ENCODE measurements at regions not wholly inside any gene's neighbourhood (a gene's known extent, or its start where the extent isn't known, plus 50 kb on each side); places are given as distances from the start of the nearest gene placed in this dataset.

DNA sequence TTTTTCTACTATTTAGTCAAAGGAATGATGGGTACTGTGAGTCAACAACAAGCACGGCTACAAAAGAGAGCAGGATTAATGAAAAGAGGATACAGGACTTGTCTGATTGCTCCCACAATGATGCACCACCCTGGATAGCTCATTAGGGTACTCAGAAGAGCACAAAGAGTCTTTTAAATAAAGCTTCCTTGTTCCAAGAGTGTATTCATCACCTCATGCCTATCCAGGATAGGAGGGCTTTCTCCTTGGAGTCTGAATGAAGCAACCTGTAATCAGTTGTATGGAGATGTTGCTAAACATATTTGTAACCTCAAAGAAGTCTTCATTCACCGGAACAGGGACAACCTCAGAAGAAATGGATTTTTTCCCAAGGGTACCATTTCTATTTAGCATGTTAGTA lies 219.5 kb upstream of the TMEM161B start:
- peaks cover 3% of the 10 kb centered on the region for H3K27me3 Mint-ChIP-seq (ENCODE audit: insufficient read depth, low read depth, poor library complexity)
- H3K27me3 ChIP-seq (ENCODE audit: insufficient read depth) = no peaks in the 10 kb centered on the region; the same call in 1 of the 2 replicates
- no peak overlapping the region for H3K27ac Mint-ChIP-seq
- H3K9me3 Mint-ChIP-seq = no peaks in the 10 kb centered on the region
- no peak for TF ChIP-seq ZNF331 (CRISPR knock-in tag; IDR thresholded peaks at IDR 0.05; ENCODE audit: low read depth)
- TF ChIP-seq EZH2 (IDR thresholded peaks at IDR 0.05; ENCODE audit: low read depth, unreplicated experiment) = no peak
- TF ChIP-seq POLR2AphosphoS5 (IDR thresholded peaks at IDR 0.05; ENCODE audit: low read depth) = no peak
- no peak for ATAC-seq
- peaks cover 53% of the 10 kb centered on the region for H3K4me1 ChIP-seq (ENCODE audit: insufficient read depth)
- H2AFZ ChIP-seq = no peak overlapping the region
- H3K36me3 ChIP-seq (ENCODE audit: insufficient read depth) = no peaks in the 10 kb centered on the region
- H3K4me3 Mint-ChIP-seq = no peak overlapping the region
- no peak overlapping the region for H3K27ac ChIP-seq (ENCODE audit: low read depth)
- H3K79me2 ChIP-seq (replicated peaks; ENCODE audit: insufficient read depth) = no peaks in the 10 kb centered on the region
- no peaks in the 10 kb centered on the region for H3K36me3 Mint-ChIP-seq (ENCODE audit: low read depth)
- no peaks in the 10 kb centered on the region for H3K9me2 ChIP-seq (ENCODE audit: insufficient read depth)
- H3F3A ChIP-seq (replicated peaks; ENCODE audit: low read depth) = no peaks in the 10 kb centered on the region
- H3K4me2 ChIP-seq = no peak overlapping the region
- peaks cover 61% of the 10 kb centered on the region for H3K4me1 Mint-ChIP-seq
- no peak for DNase-seq (ENCODE audit: low spot score)
- no peak overlapping the region for H3K4me3 ChIP-seq
- H4K20me1 ChIP-seq (replicated peaks; ENCODE audit: insufficient read depth) = no peaks in the 10 kb centered on the region

DNA sequence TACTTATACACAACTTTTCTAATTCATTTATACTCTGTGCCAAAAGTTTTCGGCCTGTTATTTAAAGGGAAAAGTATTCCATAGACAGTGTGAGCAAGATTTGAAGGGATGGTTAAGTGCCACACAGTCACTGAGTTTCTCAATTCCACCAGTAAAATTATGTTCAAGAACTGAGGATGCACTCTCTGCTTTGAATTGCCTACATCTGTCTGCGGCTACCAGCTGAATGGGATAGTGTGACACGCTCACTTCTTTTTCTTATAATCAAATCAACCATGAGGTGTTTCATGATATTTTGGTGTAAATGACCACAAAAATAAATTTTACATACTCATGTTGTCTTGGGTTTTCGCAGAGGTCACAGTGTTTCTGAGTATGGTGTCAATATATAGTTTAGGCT lies 218.4 kb upstream of the TMEM161B start:
- ATAC-seq (no peak), DNase-seq (ENCODE audit: low spot score) (no peak)
- no peak overlapping the region for H3K4me3 ChIP-seq
- H3K27me3 ChIP-seq (ENCODE audit: insufficient read depth) = no peaks in the 10 kb centered on the region
- H3K4me2 ChIP-seq = no peak overlapping the region
- peaks cover 3% of the 10 kb centered on the region for H3K27me3 Mint-ChIP-seq (ENCODE audit: insufficient read depth, low read depth, poor library complexity)
- H3K27ac Mint-ChIP-seq = no peak overlapping the region
- no peaks in the 10 kb centered on the region for H3K36me3 Mint-ChIP-seq (ENCODE audit: low read depth)
- no peaks in the 10 kb centered on the region for H3K9me3 Mint-ChIP-seq
- H3K36me3 ChIP-seq (ENCODE audit: insufficient read depth) = no peaks in the 10 kb centered on the region
- H3K4me1 Mint-ChIP-seq = peaks cover 63% of the 10 kb centered on the region
- H3K4me3 Mint-ChIP-seq = no peak overlapping the region
- no peaks in the 10 kb centered on the region for H3K79me2 ChIP-seq (replicated peaks; ENCODE audit: insufficient read depth)
- H3K4me1 ChIP-seq (ENCODE audit: insufficient read depth) = peaks cover 57% of the 10 kb centered on the region
- H3K27ac ChIP-seq (ENCODE audit: low read depth) = no peak overlapping the region
- H4K20me1 ChIP-seq (replicated peaks; ENCODE audit: insufficient read depth) = no peaks in the 10 kb centered on the region
- H3F3A ChIP-seq (replicated peaks; ENCODE audit: low read depth) = no peaks in the 10 kb centered on the region
- no peak overlapping the region for H2AFZ ChIP-seq
- no peaks in the 10 kb centered on the region for H3K9me2 ChIP-seq (ENCODE audit: insufficient read depth)
- TF ChIP-seq, protein P1, sequence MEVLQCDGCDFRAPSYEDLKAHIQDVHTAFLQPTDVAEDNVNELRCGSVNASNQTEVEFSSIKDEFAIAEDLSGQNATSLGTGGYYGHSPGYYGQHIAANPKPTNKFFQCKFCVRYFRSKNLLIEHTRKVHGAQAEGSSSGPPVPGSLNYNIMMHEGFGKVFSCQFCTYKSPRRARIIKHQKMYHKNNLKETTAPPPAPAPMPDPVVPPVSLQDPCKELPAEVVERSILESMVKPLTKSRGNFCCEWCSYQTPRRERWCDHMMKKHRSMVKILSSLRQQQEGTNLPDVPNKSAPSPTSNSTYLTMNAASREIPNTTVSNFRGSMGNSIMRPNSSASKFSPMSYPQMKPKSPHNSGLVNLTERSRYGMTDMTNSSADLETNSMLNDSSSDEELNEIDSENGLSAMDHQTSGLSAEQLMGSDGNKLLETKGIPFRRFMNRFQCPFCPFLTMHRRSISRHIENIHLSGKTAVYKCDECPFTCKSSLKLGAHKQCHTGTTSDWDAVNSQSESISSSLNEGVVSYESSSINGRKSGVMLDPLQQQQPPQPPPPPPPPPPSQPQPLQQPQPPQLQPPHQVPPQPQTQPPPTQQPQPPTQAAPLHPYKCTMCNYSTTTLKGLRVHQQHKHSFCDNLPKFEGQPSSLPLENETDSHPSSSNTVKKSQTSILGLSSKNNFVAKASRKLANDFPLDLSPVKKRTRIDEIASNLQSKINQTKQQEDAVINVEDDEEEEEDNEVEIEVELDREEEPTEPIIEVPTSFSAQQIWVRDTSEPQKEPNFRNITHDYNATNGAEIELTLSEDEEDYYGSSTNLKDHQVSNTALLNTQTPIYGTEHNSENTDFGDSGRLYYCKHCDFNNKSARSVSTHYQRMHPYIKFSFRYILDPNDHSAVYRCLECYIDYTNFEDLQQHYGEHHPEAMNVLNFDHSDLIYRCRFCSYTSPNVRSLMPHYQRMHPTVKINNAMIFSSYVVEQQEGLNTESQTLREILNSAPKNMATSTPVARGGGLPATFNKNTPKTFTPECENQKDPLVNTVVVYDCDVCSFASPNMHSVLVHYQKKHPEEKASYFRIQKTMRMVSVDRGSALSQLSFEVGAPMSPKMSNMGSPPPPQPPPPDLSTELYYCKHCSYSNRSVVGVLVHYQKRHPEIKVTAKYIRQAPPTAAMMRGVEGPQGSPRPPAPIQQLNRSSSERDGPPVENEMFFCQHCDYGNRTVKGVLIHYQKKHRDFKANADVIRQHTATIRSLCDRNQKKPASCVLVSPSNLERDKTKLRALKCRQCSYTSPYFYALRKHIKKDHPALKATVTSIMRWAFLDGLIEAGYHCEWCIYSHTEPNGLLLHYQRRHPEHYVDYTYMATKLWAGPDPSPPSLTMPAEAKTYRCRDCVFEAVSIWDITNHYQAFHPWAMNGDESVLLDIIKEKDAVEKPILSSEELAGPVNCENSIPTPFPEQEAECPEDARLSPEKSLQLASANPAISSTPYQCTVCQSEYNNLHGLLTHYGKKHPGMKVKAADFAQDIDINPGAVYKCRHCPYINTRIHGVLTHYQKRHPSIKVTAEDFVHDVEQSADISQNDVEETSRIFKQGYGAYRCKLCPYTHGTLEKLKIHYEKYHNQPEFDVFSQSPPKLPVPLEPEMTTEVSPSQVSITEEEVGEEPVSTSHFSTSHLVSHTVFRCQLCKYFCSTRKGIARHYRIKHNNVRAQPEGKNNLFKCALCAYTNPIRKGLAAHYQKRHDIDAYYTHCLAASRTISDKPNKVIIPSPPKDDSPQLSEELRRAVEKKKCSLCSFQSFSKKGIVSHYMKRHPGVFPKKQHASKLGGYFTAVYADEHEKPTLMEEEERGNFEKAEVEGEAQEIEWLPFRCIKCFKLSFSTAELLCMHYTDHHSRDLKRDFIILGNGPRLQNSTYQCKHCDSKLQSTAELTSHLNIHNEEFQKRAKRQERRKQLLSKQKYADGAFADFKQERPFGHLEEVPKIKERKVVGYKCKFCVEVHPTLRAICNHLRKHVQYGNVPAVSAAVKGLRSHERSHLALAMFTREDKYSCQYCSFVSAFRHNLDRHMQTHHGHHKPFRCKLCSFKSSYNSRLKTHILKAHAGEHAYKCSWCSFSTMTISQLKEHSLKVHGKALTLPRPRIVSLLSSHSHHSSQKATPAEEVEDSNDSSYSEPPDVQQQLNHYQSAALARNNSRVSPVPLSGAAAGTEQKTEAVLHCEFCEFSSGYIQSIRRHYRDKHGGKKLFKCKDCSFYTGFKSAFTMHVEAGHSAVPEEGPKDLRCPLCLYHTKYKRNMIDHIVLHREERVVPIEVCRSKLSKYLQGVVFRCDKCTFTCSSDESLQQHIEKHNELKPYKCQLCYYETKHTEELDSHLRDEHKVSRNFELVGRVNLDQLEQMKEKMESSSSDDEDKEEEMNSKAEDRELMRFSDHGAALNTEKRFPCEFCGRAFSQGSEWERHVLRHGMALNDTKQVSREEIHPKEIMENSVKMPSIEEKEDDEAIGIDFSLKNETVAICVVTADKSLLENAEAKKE (CRISPR knock-in tag; IDR thresholded peaks at IDR 0.05) = no peak
- no peak for TF ChIP-seq JUNB (IDR thresholded peaks at IDR 0.05; ENCODE audit: unreplicated experiment)
- TF ChIP-seq, protein P2, sequence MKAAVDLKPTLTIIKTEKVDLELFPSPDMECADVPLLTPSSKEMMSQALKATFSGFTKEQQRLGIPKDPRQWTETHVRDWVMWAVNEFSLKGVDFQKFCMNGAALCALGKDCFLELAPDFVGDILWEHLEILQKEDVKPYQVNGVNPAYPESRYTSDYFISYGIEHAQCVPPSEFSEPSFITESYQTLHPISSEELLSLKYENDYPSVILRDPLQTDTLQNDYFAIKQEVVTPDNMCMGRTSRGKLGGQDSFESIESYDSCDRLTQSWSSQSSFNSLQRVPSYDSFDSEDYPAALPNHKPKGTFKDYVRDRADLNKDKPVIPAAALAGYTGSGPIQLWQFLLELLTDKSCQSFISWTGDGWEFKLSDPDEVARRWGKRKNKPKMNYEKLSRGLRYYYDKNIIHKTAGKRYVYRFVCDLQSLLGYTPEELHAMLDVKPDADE (IDR thresholded peaks at IDR 0.05) = no peak
- TF ChIP-seq CREB1 (CRISPR knock-in tag; IDR thresholded peaks at IDR 0.05; ENCODE audit: low read depth) = no peak
- TF ChIP-seq EZH2 (IDR thresholded peaks at IDR 0.05; ENCODE audit: low read depth, unreplicated experiment) = no peak
- TF ChIP-seq, protein P3, sequence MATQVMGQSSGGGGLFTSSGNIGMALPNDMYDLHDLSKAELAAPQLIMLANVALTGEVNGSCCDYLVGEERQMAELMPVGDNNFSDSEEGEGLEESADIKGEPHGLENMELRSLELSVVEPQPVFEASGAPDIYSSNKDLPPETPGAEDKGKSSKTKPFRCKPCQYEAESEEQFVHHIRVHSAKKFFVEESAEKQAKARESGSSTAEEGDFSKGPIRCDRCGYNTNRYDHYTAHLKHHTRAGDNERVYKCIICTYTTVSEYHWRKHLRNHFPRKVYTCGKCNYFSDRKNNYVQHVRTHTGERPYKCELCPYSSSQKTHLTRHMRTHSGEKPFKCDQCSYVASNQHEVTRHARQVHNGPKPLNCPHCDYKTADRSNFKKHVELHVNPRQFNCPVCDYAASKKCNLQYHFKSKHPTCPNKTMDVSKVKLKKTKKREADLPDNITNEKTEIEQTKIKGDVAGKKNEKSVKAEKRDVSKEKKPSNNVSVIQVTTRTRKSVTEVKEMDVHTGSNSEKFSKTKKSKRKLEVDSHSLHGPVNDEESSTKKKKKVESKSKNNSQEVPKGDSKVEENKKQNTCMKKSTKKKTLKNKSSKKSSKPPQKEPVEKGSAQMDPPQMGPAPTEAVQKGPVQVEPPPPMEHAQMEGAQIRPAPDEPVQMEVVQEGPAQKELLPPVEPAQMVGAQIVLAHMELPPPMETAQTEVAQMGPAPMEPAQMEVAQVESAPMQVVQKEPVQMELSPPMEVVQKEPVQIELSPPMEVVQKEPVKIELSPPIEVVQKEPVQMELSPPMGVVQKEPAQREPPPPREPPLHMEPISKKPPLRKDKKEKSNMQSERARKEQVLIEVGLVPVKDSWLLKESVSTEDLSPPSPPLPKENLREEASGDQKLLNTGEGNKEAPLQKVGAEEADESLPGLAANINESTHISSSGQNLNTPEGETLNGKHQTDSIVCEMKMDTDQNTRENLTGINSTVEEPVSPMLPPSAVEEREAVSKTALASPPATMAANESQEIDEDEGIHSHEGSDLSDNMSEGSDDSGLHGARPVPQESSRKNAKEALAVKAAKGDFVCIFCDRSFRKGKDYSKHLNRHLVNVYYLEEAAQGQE (IDR thresholded peaks at IDR 0.05; ENCODE audit: unreplicated experiment) = no peak
- no peak for TF ChIP-seq POLR2AphosphoS5 (IDR thresholded peaks at IDR 0.05; ENCODE audit: low read depth)
- no peak for TF ChIP-seq EZH2phosphoT487 (IDR thresholded peaks at IDR 0.05; ENCODE audit: unreplicated experiment)
- TF ChIP-seq ZNF114 (CRISPR knock-in tag; IDR thresholded peaks at IDR 0.05) = no peak
- no peak for TF ChIP-seq ZNF331 (CRISPR knock-in tag; IDR thresholded peaks at IDR 0.05; ENCODE audit: low read depth)
- TF ChIP-seq STAT1 (IDR thresholded peaks at IDR 0.05; ENCODE audit: unreplicated experiment) = no peak

Measured in GM23338 (cell line).